Esophagus squamous epithelium (tissue), 5 donors: ENCODE measurements at regions not wholly inside any gene's neighbourhood (a gene's known extent, or its start where the extent isn't known, plus 50 kb on each side); places are given as distances from the start of the nearest gene placed in this dataset.

Experiments
- DNase-seq: peaks from one replicate; lab custom pipeline; 2025; lab: John Stamatoyannopoulos, UW
- H3K27ac ChIP-seq, 4 donors: fragments of 200-600 bp; sonication (generic); one replicate each; pipeline ENCODE4 v1.5.1; 2016 to 2019; ENCODE audit warnings: mild to moderate bottlenecking in 1 of 4
- H3K27me3 ChIP-seq, 4 donors: fragments of 200-600 bp; sonication (generic); 1 replicate in 3 of 4; 2 replicates in 1 of 4; pipeline versions ENCODE4 v1.5.1 to v1.6.0; 2017 to 2021; ENCODE audit warnings: antibody characterized with exemption in 1 of 4
- H3K36me3 ChIP-seq, 3 donors: fragments of 200-600 bp; sonication (generic); one replicate each; pipeline ENCODE4 v1.5.1; 2016 to 2019
- H3K4me1 ChIP-seq, 3 donors: fragments of 200-600 bp; sonication (generic); one replicate each; pipeline ENCODE4 v1.5.1; 2017 to 2019
- H3K4me3 ChIP-seq, 4 donors: fragments of 200-600 bp; sonication (generic); 1 replicate in 3 of 4; 2 replicates in 1 of 4; pipeline ENCODE4 v1.5.1; 2016 to 2019; ENCODE audit warnings: mild to moderate bottlenecking in 2 of 4, moderate library complexity in 1 of 4
- H3K9me3 ChIP-seq, 3 donors: fragments of 200-600 bp; sonication (generic); one replicate each; pipeline ENCODE4 v1.5.1; 2016 to 2019
- CTCF ChIP-seq, 6 experiments: fragments of 450-650 bp in 4 of 6; fragments of 200-600 bp in 2 of 6; sonication (generic) in 2 of 6; IDR thresholded peaks; one replicate each; pipeline ENCODE4 v1.5.1; 2016 to 2019; ENCODE audit warnings: antibody characterized with exemption in 6 of 6, mild to moderate bottlenecking in 4 of 6, moderate library complexity in 4 of 6
- POLR2A ChIP-seq, 4 donors: fragments of 450-650 bp; IDR thresholded peaks; one replicate each; pipeline ENCODE4 v1.6.1; 2017; ENCODE audit warnings: antibody characterized with exemption in 4 of 4, mild to moderate bottlenecking in 4 of 4, moderate library complexity in 3 of 4
- WGBS, 2 donors: methylation state at CpG; one replicate each; pipeline ENCODE4 v1.1.5; 2018; 5-methylcytosine and 5-hydroxymethylcytosine counted together
- intact Hi-C: fragments of 100-400 bp; cut with DNase I; formaldehyde crosslinking; loops from one replicate; pipeline ENCODE4 v1.15.0; 2022
- donor health status: DM: yes; HTN: yes; CAD: no.

- no peak for DNase-seq
- Histone ChIP-seq H3K9me3 (no peaks in the 10 kb centered on the region), H3K4me3 (no peak overlapping the region), H3K27ac (no peak overlapping the region), H3K4me1 (no peaks in the 10 kb centered on the region), H3K27me3 (peaks cover 0 to 21% (median 0%) of the 10 kb centered on the region in 4 donors), H3K36me3 (no peaks in the 10 kb centered on the region)
- 39 to 57% methylated on average over 2 of the region's 2 CpGs for WGBS, 2 donors
- intact Hi-C loops: no loop called here
- no peak for TF ChIP-seq POLR2A (IDR thresholded peaks at IDR 0.05)
- no peak for TF ChIP-seq CTCF (IDR thresholded peaks at IDR 0.05)
Observed at GRCh38 chr12:111126331-111126730, 206.0 kb upstream of the MYL2 start.

GRCh38 chr12:111124183-111124582 lies 203.8 kb upstream of the MYL2 start:
- no peak overlapping the region for H3K27ac ChIP-seq
- no peak for TF ChIP-seq POLR2A (IDR thresholded peaks at IDR 0.05)
- TF ChIP-seq CTCF (IDR thresholded peaks at IDR 0.05): no peak
- 82 to 84% methylated on average over 4 of the region's 4 CpGs for WGBS, 2 donors
- DNase-seq: no peak
- H3K4me3 ChIP-seq: no peak overlapping the region
- H3K4me1 ChIP-seq: no peaks in the 10 kb centered on the region
- intact Hi-C loops: no loop called here
- H3K36me3 ChIP-seq: no peaks in the 10 kb centered on the region
- H3K27me3 ChIP-seq: peaks cover 0 to 42% (median 2%) of the 10 kb centered on the region in 4 donors
- no peaks in the 10 kb centered on the region for H3K9me3 ChIP-seq

GRCh38 chr12:111123390-111123789 lies 203.0 kb upstream of the MYL2 start:
- DNase-seq: no peak
- H3K27ac ChIP-seq: no peak overlapping the region
- intact Hi-C loops: no loop called here

GRCh38 chr12:111122458-111122878 lies 202.1 kb upstream of the MYL2 start:
- no peak for DNase-seq
- WGBS, 2 donors: 13 to 16% methylated on average over 7 of the region's 7 CpGs
- intact Hi-C loops: no loop called here

More at GRCh38 chr12:111123390-111123789, 203.0 kb upstream of the MYL2 start:
- no peaks in the 10 kb centered on the region for H3K4me1 ChIP-seq
- H3K27me3 ChIP-seq: peaks cover 0 to 50% (median 2%) of the 10 kb centered on the region in 4 donors
- H3K4me3 ChIP-seq: no peak overlapping the region
- WGBS, 2 donors: 76 to 82% methylated on average over 6 of the region's 6 CpGs
- TF ChIP-seq POLR2A (IDR thresholded peaks at IDR 0.05): no peak
- no peak for TF ChIP-seq CTCF (IDR thresholded peaks at IDR 0.05)
- H3K9me3 ChIP-seq: no peaks in the 10 kb centered on the region
- no peaks in the 10 kb centered on the region for H3K36me3 ChIP-seq

GRCh38 chr12:111121840-111122239 lies 201.5 kb upstream of the MYL2 start:
- Histone ChIP-seq H3K4me1 (no peaks in the 10 kb centered on the region), H3K4me3 (no peak overlapping the region), H3K36me3 (no peaks in the 10 kb centered on the region), H3K27me3 (peaks cover 0 to 62% (median 2%) of the 10 kb centered on the region in 4 donors), H3K9me3 (no peaks in the 10 kb centered on the region), H3K27ac (no peak overlapping the region)
- TF ChIP-seq CTCF (IDR thresholded peaks at IDR 0.05): no peak
- TF ChIP-seq POLR2A (IDR thresholded peaks at IDR 0.05): no peak
- WGBS, 2 donors: 46 to 58% methylated on average over 6 of the region's 6 CpGs
- no peak for DNase-seq
- intact Hi-C loops: no loop called here

More at GRCh38 chr12:111122458-111122878, 202.1 kb upstream of the MYL2 start:
- H3K36me3 ChIP-seq: no peaks in the 10 kb centered on the region
- no peak overlapping the region for H3K4me3 ChIP-seq
- H3K9me3 ChIP-seq: no peaks in the 10 kb centered on the region
- no peak overlapping the region for H3K27ac ChIP-seq
- TF ChIP-seq CTCF (IDR thresholded peaks at IDR 0.05) (no peak), POLR2A (IDR thresholded peaks at IDR 0.05) (no peak)
- H3K27me3 ChIP-seq: peaks cover 0 to 57% (median 2%) of the 10 kb centered on the region in 4 donors
- no peaks in the 10 kb centered on the region for H3K4me1 ChIP-seq
